Cerebellar nuclear complex (tissue), 1 donor: ENCODE measurements at regions not wholly inside any gene's neighbourhood (a gene's known extent, or its start where the extent isn't known, plus 50 kb on each side); places are given as distances from the start of the nearest gene placed in this dataset.

Experiments
- DNase-seq, 2 experiments: peaks; one replicate each; lab custom pipeline; 2025; lab: John Stamatoyannopoulos, UW

DNA sequence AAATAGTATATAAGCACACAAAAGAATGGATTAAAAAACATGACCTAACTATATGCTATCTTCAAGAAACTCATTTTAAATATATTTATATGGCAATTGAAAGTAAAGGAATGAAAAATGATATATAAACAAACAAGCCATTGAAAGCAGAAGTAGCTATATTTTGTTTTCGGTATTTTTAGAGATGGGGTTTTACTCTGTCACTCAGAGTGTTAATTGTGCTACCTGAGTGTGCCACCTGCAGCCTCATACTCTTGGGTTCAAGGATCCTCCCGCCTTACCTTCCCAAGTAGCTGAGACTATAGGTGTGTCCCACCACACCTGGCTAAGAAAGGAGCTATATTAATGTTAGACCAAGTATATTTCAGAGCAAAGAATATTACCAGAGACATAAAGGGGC is 624.1 kb downstream of the BUD13 start:
- DNase-seq = no peak

DNA sequence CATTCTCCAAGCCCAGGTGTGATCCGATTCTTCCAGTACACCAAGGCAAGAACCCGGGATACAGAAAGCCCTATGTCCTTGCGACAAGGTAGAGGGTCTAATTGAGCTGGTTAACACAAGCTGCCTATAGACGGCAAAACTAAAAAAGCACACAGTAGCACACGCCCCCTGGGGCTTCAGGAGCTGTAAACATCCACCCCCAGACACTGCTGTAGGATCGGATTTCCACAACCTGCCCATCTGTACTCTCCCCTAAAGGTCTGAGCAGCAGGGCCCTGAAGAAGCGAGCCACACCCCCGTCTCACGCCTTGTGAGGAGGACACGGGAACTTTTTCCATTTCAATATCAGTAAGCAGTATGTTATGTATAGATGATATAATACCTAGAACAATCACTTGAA is 624.7 kb downstream of the BUD13 start:
- no peak for DNase-seq

DNA sequence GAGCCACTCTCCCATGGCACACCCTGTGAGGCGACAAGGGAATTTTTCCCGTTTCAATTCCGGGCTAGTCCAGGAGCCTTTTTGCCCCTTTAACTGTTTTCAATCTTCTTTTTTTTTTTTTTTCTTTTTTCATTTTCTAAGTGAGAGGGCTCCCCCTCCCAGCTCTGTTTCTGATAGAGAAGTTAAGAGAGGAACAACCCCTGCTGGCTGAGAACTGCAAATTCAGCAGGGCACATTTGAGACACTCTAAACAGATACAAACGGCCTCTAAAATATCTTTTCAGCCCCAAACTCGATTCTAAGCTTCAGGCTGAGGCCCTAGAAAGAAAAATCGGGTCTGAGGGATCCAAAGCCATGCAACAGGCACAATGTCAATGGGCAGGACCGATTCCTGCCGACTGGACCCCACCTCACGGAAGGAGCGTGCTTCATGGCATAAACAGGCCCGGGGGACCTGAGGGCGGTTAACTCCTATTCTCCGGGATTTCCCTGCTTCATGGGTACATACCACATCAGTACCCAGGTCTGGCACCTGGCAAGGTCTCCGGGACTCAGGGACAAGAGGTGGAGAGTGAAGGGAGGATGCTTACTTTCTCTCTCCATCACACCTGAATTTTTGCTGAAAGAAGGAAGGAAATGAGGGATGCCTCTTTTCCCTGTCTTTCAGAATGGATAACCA is 627.5 kb downstream of the BUD13 start:
- DNase-seq = no peak

DNA sequence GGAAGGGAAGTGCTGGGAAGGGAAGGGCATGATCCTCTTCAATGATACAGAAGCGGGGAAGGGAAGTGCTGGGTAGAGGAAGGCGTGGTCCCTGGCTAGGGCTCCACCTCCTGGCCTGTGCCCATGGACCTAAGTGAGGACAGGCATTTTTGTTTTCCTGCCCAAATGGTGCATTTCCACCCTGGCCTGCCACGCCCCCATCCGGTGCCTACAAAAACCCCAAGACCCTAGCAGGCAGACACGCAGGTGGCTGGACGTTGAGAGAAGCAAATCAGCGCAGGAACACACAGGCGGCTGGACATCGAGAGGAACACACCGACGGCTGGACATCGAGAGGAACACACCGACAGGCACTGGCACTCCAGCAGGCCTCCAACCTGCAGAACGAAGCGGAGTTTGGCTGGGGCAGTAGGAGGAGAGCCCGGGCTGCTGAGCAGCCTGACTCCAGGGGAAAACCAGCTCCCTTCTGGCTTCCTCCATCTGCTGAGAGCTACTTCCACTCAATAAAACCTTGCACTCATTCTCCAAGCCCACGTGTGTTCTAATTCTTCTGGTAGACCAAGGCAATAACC is 628.3 kb downstream of the BUD13 start:
- no peak for DNase-seq

DNA sequence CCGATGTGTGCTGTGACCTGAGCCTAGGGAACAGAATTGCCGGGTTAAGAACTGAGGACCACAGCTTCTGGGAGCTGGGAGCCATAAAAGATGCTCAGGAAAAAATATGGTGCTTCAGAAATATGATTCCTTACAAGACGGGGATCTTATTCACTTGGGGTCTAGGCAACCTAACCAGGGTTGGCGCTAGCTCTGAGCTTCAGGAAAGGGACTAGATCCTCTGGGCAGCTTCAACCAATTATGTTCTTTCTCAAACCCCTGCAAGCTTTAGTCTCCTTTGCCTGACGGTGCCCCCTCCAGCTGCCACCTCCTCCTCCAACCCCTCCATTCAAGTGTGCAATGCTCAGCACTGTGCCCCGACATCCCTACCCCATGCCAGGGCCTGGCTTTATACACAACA is 634.1 kb upstream of the CADM1 start:
- DNase-seq = no peak

DNA sequence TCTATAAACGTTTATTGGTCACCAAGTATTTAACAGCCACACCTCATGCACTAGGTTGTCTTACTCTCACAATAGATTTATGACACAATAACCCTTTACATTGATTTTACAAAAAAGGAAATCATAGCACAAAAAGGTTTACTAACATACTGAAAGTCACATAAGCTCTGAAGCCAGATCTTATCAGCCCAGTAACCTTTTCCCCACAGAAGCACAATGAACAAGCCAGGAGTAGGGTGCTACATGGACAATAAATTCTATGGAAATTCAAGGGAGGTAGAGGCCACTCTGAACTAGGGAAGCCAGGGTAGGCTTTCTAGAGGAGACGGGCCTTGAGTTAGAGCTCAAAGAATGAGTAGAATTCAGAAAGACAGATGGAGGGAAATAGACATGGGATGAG is 633.5 kb upstream of the CADM1 start:
- DNase-seq = no peak

DNA sequence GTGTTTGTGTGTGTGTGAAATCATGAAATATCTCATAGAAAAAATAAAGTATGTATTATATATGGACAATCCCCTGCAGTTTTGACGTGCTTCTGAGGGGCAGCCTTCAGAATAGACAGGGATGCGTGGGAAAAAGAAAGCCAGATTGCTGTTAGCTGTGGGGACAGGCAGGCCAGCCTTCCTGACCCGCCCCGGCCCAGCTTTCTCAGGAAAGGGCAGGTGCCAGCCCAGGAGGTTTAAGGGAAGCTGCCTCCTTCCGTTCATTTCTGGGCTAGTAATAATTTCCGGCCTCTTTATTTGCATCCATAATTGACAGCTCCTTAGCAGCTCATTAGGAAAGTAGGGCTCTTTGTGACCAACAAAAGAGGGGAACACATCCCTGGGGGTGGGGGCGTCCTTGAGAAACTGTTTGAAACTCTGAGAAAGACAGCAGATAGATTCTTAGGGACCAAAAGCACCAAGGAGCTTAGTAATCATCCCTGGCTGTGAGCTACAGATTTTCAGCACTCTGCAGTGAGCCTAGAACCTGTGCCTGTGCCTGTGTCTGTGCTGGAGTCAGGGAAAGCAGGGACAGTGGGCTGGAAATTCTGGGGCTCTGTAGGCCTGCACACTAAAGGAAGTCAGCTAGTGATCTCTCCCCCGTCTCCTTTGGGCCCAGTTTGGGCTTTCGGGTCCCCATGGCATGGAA is 632.9 kb upstream of the CADM1 start:
- no peak for DNase-seq

DNA sequence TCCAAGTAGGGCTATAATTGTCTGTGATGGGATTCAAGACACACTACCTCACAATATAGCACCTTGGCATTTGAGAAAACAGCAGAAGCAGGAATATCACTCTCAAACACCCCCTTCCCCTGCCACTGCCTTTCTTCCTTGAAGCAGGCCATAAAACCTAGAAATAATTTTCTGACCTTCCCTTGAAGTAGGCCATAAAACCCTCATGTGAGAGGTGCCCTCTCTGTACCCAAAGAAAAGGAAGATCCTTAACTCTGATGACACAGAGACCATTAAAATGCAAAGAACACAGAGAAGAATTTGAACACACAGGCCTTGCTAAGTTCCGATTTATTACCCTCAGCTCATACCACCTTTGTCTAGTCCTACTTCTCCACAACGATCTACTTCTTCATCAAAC is 631.7 kb upstream of the CADM1 start:
- no peak for DNase-seq

DNA sequence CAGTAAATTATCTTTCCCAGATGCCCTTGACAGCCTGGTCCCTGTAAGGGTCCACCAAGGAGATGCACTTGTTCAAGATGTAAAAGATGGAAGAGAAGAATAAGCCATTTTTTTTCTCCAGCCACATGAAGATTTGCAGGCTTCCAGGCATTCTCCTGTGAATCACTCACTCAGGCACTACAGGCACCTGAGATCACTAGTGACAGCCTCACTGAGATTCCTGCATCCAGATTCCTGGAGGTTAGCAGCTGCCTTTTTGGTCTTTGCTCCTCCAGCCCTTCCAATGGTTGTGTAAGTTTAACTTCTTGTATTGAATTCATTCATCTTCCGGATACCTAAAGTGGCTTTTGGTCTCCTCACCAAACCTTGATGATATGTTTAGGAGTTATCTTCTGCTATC is 630.2 kb upstream of the CADM1 start:
- no peak for DNase-seq

DNA sequence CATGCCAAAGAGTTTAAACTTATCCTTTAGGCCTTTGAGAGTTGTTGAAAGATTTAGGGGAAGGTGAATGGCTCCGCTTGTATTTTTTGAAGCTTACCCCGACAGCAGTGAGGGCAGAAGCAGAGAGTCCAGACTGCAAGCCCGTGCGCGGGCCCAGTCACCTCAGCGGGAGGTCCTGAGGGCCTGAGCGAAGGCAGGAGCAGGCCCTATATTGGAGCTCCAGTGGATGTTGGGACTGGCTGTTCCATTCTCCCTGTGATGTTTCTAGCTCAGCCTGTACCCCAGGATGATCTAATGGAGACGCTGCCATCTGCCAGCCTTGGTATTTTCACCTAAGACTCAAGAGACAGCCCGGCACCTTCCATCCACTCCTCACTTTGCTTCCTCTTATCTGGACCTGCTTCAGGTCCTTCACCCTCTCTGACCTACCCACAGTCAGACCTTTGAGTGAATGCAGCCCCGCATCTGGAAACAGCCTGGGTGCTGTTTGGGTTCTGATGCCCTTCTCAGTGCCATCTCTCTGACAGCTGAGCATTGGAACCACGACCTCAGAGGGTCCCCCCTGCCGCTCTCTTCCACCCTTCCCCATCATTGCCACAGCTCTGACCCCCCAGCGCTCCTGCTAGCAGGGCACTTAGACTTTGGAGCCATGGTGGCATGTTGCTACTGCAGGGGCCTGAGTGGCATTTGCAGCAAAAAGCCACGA is 628.2 kb upstream of the CADM1 start:
- no peak for DNase-seq

DNA sequence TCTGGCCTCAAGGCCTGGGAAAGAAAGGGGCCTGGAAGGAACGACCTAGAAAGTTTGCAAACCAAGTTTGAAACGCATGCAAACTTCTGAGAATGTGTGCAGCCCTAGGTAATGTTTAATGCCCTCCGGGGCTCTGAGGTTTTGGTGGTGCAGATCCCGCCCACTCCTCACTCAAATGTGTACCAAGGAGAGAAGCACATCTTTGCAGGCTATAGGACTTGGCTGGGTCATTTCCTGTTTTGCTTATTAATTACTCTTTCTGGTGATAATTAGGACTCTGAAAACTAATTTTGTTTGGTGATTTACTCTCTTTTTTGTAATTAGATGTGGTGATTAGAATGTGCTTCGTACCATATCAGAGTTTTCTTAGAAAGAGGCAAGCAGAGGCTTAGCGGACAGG is 625.9 kb upstream of the CADM1 start:
- no peak for DNase-seq

DNA sequence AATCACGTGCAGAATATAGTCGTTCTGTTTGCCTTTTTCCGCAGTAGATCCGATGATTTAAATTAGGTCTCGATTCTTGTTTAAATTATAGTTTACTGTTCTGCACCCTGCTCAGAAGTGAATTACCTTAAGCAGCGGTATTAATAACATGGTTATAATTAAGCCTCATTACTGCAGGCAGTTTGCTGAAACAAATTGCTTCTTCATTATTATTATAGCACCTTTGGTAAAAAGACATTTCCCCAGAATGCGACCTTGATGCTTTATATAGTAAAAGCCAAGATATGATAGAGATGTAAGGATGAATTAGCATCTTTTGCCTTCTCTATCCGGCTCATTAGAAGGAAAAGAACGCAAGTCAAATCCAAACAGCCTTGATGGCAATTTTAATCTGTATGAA is 625.2 kb upstream of the CADM1 start:
- no peak for DNase-seq

DNA sequence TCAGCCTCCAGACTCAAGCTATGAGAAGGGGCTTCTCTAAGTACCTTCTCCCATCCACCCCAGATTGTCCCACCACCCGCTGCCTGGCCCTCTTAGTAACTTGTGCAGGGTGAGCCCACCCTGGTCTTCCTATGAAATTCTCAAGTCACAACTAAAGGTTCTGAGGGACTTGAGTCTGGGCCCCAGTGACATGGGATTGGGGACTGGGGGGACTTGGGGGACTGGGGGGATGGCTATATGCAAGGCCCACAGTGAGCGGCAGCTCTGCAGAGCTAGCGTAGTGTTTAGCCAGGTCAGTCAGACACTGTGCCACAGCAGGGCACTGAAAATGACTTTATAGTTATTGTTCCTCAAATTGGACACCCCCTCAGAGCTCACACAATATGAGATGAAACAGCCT is 622.3 kb upstream of the CADM1 start:
- no peak for DNase-seq

DNA sequence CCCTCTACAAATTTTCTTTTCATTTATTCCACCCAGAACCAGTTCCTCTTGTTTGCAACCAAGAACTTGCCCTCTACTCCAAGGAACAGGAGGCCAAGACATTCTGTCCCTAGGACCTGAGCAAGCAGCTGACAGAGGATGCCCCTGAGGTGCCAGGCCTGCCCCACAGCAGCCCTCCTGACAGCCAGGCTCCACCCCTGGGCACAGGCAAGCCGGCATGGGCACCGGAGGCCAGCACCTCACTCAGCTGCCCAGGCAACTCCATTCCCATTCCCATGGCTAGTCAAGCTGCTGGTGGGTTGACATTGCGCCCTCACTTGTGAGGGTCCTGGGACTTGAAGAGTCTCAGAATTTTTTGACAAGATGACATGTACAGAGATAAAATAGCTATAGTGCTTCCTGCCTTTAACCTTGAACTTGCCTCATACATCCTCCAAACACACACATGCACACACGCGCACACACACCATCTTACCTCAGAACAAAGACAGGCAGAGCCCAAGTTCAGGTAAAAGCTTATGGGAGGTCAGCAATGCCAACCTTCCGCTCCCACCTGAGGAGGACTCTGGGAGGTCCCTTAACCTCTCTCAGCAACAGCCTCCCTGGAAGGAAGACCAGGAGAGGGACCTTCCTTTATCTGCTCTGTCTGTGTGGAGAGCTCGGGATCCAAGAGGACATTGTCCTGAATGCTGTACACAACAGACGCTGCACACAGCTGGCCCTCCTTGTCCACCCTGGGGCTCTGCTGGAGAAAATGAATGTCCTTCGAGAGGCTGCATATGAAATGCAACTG is 620.9 kb upstream of the CADM1 start:
- DNase-seq = no peak

DNA sequence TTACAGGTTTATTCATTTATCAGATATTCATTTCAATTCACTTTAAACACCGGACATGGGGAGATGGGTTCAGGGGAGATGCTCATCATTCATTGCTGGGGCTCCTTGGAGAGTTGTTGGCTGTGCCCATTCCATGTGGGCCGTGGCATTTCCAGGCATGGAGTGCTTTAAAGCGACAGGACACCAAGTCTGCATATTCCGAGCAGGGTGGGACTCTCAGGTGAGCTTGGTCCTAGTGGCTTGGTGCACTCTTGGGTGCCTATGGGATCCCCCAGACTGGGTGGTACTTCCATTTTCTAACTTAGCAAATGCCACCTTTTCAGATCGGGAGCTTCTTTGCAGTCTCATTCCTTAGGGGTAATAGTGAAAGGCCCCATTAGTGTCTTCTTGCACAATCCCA is 619.5 kb upstream of the CADM1 start:
- DNase-seq = no peak

DNA sequence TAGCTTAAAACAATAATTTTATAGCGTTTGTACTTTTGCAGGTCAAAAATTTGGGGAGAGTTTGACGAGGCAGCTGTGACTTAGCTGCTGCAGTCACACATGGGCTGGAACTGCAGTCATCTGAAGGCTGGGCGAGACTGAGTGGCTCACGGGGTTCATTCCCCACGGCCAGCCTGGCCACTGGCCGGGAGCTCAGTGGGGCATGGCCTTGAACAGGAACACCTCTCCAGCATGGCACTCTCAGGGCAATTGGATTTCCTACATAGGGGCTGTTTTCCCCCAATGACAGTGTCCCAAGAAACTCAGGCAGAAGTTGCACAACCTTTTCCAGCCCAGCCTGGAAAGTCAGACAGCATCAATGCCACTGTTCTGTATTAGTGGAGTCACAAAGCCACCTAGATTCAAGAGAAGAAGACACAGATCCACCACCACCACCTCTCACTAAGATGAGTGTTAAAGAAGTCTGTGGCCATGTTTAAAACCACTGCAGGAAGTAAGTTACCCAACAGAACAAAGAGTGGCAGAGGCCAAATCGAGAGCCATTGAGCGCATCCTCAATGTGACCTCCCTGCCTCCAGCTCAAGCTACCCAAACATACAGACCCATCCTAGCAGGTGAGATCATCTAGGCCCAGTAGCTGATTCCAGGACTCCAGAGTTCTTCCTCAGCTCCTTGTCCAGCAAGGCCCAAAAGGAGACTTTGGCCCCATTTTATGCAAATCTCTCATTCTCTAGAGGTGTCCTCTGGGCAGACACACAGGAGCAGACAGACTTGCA is 618.7 kb upstream of the CADM1 start:
- DNase-seq = no peak

DNA sequence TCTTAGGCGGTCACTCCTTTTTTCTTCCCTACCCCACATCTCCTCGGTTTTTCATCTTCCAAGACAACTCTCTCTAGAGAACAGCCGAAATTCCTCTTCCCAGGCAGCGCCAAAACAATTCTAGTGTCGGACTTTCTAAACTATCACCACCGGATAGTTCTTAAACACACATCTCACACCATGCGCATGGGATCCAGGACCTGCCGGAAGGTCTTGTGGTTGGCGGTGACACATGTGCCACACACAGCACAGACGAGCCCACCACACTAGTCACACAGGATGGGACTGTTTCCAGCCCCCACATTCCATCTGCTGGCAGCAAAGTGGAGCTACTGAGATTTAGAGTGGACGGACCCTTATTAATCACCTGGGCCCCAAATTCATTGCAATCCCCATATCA is 614.9 kb upstream of the CADM1 start:
- DNase-seq = no peak

DNA sequence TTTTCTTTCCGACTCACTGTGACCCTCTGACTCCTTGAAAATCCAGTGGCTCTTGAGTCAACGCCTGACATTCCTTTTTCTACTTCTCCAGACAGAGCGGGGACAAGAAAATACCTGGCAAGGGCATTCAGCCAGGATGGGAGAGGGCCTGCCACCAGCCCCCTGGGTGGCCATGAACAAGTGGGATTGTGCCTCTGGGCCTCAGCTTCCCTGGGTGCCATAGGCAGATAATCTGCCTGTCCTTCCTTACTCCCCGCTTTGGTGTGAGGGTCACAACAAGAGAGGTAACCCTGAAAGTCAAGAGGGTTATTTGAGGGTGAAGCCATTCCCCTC is 613.9 kb upstream of the CADM1 start:
- DNase-seq = no peak

DNA sequence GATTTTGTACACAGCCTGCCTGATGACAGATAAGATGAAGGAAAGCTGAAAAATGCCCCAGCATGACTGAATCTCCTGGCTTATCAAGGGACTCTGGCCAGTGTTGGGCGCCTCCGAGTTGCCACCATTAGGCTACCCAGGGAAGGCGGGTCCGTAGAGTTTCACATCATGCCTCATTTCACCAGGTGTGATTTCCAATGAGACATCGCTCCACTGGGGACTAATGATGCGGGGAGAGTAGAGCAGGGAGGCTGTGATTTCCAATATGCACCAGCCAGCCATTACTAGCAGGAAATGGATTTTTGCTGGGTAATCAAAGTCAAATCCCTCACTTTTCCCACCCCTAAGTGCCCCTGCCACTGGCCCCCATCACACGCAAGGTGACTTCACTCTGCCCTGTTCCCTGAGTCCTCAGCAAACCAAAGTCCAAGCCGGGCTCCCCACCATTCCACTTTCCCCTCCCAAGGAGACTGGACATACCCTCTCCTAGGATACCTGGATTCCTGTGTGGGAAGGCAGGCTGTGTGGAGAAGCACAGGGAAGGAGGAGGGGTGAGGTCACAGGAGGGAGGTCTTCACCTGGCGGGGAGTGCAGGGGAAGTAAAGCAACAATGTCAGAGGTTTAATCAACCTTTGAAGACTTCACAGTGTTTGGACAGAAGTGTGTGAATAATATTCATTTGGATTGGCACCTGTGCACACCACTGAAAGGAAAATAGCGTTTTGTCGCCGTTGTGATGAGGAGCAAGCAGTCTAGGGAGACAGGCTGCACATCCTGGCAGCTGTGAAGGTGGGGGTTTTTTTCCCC is 613.3 kb upstream of the CADM1 start:
- no peak for DNase-seq

DNA sequence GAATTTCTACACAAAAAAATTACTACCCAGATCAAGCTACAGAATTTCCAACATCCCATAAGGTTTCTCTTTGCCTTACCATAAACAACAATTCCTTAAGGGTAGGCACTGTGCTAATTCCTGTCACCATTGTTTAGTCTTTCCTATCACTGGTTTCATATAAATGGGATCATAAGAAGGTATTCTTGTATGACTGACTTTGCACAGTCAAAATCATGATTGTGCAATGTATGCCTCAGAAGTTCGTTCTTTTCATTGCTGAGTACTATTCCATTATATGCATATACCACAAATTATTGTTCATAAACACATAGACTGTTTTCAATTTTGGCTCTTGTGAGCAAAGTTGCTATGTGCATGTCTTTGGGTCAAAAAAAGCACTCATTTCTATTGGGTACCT is 611.6 kb upstream of the CADM1 start:
- no peak for DNase-seq

DNA sequence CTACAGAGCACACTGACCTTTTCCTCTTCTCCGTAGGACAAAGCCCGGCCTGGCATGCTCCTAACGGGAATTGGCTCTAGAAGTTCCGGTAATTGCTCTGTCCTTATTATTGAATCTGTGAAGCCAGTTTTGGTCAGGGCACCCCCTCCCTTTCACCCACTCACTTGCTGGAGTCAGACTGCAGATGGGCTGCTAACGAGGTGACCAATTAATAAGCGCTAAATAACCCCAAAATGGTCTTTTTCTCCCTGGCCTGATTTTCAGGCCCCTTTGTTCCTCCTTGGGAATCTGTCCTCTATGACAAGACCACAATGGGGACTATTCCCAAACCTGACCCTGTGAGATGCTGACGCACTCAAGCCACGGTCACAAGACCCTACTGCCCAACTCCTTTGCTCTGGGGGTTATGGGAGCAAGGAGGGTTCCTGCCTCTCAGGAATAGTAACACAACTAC is 610.0 kb upstream of the CADM1 start:
- no peak for DNase-seq
